Activated CD4-positive, alpha-beta memory T cell treated with anti-CD3 and anti-CD28 coated beads, Interleukin-2, amount 10 ng/mL, durations not matched to agents 7 days and 5 days (primary cell): ENCODE measurements at regions not wholly inside any gene's neighbourhood (a gene's known extent, or its start where the extent isn't known, plus 50 kb on each side); places are given as distances from the start of the nearest gene placed in this dataset.

ENCODE experiments used
- CTCF ChIA-PET: fragments of 350-600 bp; sonication (Branson Sonifier 250); formaldehyde crosslinking; loops from one replicate; lab custom pipeline; 2021; ENCODE audit warnings: antibody characterized with exemption, inconsistent platforms; lab: Charles Lee
- POLR2A ChIA-PET: fragments of 350-600 bp; sonication (Branson Sonifier 250); formaldehyde crosslinking; loops from one replicate; lab custom pipeline; 2021; ENCODE audit warnings: antibody characterized with exemption; lab: Charles Lee
- DNase-seq: peaks from one replicate; pipeline ENCODE4 v3.0.0-alpha.2; 2020
- H3K27ac Mint-ChIP-seq: one replicate; pipeline ENCODE4 v1.8.0; 2021; ENCODE audit warnings: mild to moderate bottlenecking, mixed read lengths
- H3K27me3 Mint-ChIP-seq: one replicate; pipeline ENCODE4 v1.8.0; 2021; ENCODE audit warnings: mixed read lengths
- H3K36me3 Mint-ChIP-seq: one replicate; pipeline ENCODE4 v1.8.0; 2021; ENCODE audit warnings: low read depth, mixed read lengths
- H3K4me1 Mint-ChIP-seq: one replicate; pipeline ENCODE4 v1.8.0; 2021; ENCODE audit warnings: mixed read lengths
- H3K4me3 Mint-ChIP-seq: one replicate; pipeline ENCODE4 v1.8.0; 2021; ENCODE audit warnings: mild to moderate bottlenecking, mixed read lengths
- H3K9me3 Mint-ChIP-seq: one replicate; pipeline ENCODE4 v1.8.0; 2021; ENCODE audit warnings: mixed read lengths

DNA sequence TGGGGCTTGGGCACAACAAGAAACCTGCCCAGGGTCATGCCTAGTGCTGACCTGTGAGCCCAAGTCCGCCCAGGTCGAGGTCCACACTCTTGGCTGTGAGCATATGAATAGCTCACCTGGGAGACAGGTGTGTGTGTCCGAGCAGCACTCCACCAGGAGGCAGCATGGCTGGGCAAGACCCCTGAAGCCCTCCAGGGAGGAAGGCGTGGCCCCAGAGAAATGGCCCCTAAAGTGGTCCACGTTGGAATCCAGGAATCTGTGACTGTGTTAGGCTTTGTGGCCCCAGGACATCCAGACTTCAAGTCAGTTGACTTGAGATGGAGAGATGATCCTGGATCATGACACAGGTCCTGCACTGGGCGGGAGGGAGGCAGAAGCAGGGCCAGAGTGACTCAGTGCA, 138.8 kb downstream of the CPZ start:
- Mint-ChIP-seq H3K4me1 (no peaks in the 10 kb centered on the region), H3K36me3 (no peaks in the 10 kb centered on the region), H3K4me3 (no peak overlapping the region), H3K27ac (no peak overlapping the region), H3K27me3 (no peaks in the 10 kb centered on the region), H3K9me3 (no peaks in the 10 kb centered on the region)
- peak; percentile 2 for DNase-seq
- POLR2A ChIA-PET = no interaction called here
- CTCF ChIA-PET = no interaction called here

DNA sequence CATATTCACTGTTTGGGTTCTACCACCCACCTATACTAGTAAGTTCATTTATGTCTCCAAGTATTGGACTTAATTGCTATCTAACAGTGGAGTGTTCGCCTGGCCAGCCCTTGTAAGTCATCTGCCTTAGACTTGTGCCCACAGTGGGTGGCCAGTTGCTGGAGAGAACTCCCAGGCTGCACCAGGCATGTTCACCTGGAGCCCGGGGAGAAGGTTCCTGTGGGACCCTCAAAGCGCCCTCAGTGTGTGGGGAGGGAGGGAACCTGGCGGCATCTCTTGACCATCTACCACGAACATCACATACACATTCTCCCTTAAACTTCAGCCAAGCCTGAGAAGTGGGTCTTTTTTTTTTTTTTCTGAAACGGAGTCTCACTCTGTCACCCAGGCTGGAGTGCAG, 138.1 kb downstream of the CPZ start:
- peak; percentile 2 for DNase-seq
- no peak overlapping the region for H3K4me3 Mint-ChIP-seq

DNA sequence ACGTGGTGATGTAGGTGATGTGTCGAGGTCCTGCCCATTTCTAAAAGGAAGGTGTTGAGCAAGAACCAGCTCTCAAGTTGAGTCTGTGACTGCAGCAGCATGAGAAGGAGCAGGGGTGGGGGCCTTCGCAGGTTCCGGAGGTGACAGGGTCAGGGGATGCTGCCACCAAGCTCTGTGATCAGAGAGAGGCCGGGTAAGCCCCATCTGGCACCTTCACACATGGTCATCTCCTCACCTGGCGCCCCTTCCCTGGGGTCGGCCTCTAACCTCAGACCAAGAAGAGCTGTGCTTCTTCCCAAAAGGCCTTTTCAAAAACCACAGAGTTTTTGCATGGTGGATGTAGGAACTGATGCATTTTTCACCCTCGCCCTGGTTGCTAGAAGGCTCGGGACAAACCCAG, 137.6 kb downstream of the CPZ start:
- H3K9me3 Mint-ChIP-seq = no peaks in the 10 kb centered on the region
- H3K27me3 Mint-ChIP-seq = no peaks in the 10 kb centered on the region
- no peaks in the 10 kb centered on the region for H3K36me3 Mint-ChIP-seq
- ChIA-PET CTCF (no interaction called here), POLR2A (no interaction called here)
- no peak overlapping the region for H3K4me3 Mint-ChIP-seq
- no peak overlapping the region for H3K27ac Mint-ChIP-seq
- DNase-seq = peak; percentile 8
- H3K4me1 Mint-ChIP-seq = no peaks in the 10 kb centered on the region

More for the DNA sequence above, 138.1 kb downstream of the CPZ start:
- H3K4me1 Mint-ChIP-seq = no peaks in the 10 kb centered on the region
- no peaks in the 10 kb centered on the region for H3K9me3 Mint-ChIP-seq
- ChIA-PET POLR2A (no interaction called here), CTCF (no interaction called here)
- no peaks in the 10 kb centered on the region for H3K27me3 Mint-ChIP-seq
- no peak overlapping the region for H3K27ac Mint-ChIP-seq
- H3K36me3 Mint-ChIP-seq = no peaks in the 10 kb centered on the region

DNA sequence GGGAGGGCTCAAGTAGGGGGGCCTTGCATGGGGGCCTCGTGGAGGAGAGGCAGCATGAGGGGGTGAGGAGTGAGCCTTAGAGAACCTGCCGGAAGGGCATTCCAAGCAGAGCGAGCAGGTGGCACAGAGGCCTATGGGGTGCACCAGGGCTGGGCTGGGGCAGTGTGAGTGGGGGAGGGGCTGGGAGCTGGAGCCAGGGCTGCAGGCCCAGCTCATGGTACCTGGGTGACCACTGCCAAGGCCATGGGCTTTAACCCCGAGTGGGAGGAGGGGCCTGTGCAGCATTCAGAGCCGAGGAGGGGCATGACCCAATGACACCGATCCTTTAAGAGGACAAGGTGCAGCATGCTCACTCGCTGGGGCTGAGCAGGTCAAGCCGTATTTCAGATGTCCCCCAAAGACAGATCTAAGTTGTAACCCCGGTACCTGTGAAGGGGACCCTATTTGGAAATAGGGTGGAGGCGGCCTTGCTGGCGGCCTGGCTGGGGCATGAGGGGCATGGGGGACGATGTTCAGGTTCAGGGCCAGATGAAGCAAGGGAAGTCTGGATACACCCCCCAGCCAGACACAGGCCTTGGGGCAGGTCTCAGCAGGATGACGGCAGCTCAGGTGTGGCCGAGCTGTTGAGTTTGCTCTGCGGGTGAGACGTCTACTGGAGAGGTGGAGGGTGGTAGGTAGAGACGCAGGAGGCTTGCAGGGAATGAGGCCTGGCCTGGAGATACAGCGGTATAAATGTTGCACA, 137.0 kb downstream of the CPZ start:
- Mint-ChIP-seq H3K27me3 (no peaks in the 10 kb centered on the region), H3K4me3 (no peak overlapping the region), H3K9me3 (no peaks in the 10 kb centered on the region), H3K4me1 (no peaks in the 10 kb centered on the region), H3K36me3 (no peaks in the 10 kb centered on the region), H3K27ac (no peak overlapping the region)
- ChIA-PET POLR2A (no interaction called here), CTCF (no interaction called here)
- DNase-seq = peak; percentile 13

DNA sequence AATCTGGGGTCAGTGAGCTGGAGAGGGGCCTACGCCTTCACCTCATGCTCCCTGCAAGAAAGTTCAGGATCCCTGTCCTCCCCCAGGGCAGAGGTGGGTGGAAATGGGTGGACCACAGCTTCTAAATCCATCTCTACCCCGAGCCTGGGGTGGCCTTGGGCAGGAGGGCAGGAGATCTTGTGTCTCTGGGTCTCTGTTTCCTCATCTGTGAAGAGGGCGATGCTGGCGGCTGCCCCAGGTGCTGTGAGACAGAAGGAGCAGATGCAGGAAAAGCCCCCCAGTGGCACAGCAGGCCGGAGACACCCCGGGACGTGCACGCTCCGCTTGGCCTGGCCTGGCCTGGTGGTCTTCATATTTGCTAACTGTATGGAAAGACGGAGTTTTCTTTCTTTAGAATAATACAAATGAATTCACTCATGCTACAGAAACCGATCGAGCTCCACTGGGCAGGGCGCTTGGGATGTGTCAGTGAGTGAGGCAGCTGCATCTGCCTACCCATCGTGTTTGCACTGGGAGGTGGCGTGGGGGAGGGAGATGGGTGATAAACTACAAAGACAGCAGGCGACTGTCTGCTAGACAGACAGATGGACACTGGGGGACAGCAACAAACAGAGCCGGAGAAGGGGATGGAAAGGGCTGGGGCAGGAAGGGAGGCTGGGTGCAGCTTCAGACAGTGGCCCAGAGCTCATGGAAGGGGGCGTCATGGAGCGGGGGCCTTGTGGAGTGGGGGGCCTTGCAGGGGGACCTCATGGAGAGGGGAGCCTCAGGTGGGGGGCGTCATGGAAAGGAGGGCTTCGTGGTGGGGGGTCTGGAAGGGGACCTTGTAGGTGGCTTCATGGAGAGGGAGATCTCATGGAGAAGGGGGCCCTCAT, 136.2 kb downstream of the CPZ start:
- Mint-ChIP-seq H3K36me3 (no peaks in the 10 kb centered on the region), H3K4me3 (no peak overlapping the region), H3K4me1 (no peaks in the 10 kb centered on the region), H3K27ac (no peak overlapping the region), H3K9me3 (no peaks in the 10 kb centered on the region), H3K27me3 (no peaks in the 10 kb centered on the region)
- ChIA-PET POLR2A (no interaction called here), CTCF (no interaction called here)
- peak; percentile 2 for DNase-seq

DNA sequence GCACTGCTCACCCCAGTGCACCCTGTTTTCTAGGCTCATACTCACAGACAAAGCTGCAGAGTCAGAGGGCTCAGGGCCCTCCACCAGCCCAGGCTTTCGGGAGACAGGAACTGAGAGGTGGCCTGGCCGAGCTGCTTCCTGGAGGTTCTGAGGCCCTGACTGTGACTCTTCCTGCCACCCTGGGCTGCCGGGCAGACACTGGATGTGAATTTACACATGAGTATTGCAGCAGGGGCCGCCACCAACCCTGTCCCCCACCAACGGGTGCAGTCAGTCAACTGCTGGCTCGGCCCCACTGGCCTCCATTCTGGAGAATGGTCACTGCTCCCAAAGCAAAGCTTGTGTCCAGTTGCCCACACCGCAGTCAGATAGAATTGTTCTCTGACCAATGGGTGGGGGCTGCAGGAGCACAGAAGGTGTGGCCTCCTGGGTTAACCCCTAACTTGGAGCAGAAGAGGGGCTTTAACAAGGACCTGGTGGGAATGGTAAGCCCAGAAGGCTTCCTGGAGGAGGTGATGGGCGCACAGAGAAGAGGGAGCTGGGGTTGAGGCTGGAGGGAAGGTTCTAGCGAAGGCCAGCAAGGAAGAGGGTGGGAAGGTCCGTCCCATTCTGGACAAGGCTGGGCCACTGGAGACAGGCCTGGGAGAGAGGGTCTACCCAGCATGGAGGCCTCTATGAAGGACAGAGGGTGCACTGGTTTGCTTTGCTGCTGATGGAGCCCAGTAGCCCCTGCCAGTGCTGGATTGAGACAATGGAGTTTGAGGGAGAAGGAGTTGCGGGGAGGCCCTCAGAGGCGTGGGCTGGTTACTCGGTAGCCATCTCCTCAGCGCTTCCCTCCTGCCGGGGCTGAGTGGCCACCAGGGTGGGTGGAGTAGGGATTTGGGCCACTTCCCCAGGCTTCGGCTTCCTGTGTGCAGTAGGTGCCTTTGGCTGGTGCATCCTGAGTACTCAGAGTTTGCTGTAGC, 135.3 kb downstream of the CPZ start:
- H3K36me3 Mint-ChIP-seq = no peaks in the 10 kb centered on the region
- no peak overlapping the region for H3K4me3 Mint-ChIP-seq
- ChIA-PET POLR2A (no interaction called here), CTCF (no interaction called here)
- no peak overlapping the region for H3K27ac Mint-ChIP-seq
- no peaks in the 10 kb centered on the region for H3K9me3 Mint-ChIP-seq
- no peaks in the 10 kb centered on the region for H3K27me3 Mint-ChIP-seq
- H3K4me1 Mint-ChIP-seq = no peaks in the 10 kb centered on the region
- peak; percentile 14 for DNase-seq

DNA sequence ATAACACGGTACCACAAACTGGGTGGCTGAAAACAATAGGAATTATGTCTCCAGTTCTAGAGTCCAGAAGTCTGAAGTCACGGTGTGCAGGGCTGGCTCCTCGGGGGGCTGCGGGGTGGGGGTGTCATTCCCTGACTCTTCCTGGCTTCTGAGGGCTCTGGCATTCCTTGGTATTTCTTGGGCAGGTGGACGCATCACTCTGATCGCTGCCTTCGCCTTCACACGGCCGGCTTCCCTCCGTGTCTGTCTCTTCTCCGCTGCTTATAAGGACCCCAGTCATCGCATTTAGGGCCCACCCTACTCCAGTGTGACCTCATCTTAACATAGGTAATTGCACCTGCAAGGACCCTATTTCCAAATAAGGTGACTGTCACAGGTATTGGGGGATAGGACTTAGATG, 134.6 kb downstream of the CPZ start:
- Mint-ChIP-seq H3K4me3 (no peak overlapping the region), H3K4me1 (no peaks in the 10 kb centered on the region)

DNA sequence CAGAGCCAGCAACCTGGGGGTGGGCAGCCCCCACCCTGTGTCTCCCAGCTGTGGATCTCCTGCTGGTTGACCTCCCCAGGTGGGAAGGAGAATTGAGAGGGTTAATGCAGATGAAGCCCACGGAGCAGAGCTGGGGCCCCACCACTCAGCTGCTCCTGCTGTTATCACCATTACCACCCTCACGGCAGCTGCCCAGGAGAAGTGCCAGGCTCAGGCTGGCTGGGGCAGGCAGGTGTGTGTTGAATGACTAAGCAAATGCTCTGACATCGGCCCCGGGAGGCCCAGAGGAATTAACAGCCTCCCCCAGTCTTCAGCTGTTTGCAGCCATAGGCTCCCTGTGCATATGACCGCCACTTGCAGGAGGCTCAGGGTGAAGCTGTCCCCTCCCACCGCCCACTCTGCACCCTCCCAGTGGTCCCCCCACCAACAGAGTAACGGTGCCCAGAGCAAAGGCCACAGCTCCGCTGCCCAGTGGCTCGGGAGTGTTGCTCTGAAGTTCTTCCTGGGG, 133.8 kb downstream of the CPZ start:
- no peaks in the 10 kb centered on the region for H3K36me3 Mint-ChIP-seq
- no peaks in the 10 kb centered on the region for H3K27me3 Mint-ChIP-seq
- no peaks in the 10 kb centered on the region for H3K4me1 Mint-ChIP-seq
- ChIA-PET CTCF (no interaction called here), POLR2A (no interaction called here)
- no peak overlapping the region for H3K27ac Mint-ChIP-seq
- no peak overlapping the region for H3K4me3 Mint-ChIP-seq
- no peaks in the 10 kb centered on the region for H3K9me3 Mint-ChIP-seq
- peak; percentile 2 for DNase-seq

More for the DNA sequence above, 134.6 kb downstream of the CPZ start:
- Mint-ChIP-seq H3K27me3 (no peaks in the 10 kb centered on the region), H3K9me3 (no peaks in the 10 kb centered on the region), H3K36me3 (no peaks in the 10 kb centered on the region), H3K27ac (no peak overlapping the region)
- DNase-seq = peak; percentile 4
- ChIA-PET CTCF (no interaction called here), POLR2A (no interaction called here)

DNA sequence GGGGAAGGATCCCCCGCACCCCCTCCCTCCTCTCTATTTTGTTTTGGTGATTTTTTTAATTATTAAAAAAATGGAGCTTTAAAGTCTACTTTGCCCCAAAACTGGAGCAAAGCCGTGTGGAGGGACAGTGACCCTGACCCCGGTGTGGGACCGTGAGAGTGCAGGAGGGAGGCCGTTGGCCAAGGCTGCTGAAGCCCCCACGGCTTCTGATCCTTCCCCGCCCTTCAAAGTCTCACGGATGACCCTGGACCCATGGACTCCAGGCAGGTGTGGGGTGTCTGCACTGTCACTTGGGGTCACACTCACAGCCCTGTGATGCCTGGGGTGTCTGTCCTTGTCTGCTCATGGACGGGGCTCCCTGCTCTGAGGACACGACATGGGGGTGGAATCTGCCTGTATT, 133.3 kb downstream of the CPZ start:
- Mint-ChIP-seq H3K27me3 (no peaks in the 10 kb centered on the region), H3K36me3 (no peaks in the 10 kb centered on the region), H3K9me3 (no peaks in the 10 kb centered on the region), H3K4me1 (no peaks in the 10 kb centered on the region), H3K27ac (no peak overlapping the region), H3K4me3 (no peak overlapping the region)
- ChIA-PET CTCF (no interaction called here), POLR2A (no interaction called here)
- DNase-seq = no peak

DNA sequence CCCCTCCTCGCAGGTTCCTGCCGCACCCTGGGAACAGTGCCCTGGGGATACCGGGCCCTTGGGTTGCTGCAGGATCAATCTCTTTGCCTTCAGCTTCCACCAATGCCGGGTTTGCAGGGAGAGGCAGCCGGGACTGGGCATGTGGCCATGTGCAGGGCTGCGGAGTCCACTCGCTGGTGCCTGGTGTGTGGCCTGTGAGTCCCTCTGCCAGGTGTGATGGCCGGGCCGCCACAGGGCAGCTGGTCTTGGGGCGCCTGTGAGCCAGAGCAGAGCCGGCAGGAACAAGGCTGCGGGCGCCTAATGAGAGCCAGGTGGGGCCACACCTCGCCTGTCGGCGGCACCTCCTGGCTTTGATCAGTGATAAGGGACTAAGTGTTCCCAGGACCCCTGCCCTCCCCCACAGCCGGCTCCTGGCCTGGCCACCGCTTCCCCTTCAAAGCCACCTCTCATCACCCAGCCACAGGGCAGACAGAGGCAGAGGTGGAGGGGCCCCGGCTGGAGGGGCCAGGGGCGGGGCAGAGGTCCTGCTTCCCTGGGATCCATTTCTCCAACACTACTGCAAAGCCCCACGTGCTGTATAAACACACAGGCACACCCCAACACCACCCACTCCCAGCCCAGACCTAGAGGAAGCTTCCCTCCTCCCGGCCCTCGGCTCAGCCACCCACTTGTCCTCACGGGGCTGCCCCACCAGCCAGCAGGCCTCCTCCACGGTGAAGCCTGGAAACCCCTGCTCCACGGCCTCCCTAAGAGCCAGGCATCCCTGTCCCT, 132.7 kb downstream of the CPZ start:
- H3K9me3 Mint-ChIP-seq = no peaks in the 10 kb centered on the region
- ChIA-PET POLR2A (no interaction called here), CTCF (no interaction called here)
- no peak for DNase-seq
- no peaks in the 10 kb centered on the region for H3K4me1 Mint-ChIP-seq
- no peak overlapping the region for H3K4me3 Mint-ChIP-seq
- H3K27me3 Mint-ChIP-seq = no peaks in the 10 kb centered on the region
- no peak overlapping the region for H3K27ac Mint-ChIP-seq
- H3K36me3 Mint-ChIP-seq = no peaks in the 10 kb centered on the region

DNA sequence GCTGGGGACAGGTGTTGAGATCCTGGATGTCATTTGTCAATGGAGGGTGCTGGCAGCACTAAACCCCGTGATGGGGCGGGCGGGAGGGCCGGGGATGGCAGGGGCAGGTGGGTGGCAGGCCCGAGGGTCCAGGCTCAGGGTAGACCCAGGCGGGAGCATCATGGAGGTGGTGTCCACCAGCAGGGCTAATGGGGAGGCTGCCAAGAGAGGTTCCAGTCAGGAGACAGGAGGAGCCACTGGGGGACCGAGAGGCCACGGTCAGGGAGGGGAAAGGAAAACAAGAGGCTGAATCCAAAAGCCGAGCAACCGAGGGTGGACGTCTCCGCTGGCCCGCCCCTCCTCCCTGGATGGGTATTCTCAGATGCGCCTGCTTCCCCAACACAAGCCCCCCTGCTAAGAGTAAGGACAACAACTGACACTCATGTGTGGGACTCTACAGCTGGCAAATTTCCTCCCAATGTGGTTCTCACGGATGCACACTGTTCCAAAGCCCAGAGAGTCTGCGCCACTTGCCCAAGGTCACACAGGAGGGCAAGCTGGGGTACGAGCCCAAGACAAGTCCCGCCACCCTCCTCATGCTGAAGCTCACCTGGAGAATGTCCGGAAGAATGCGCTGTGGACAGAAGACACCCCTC, 132.0 kb downstream of the CPZ start:
- no peak for DNase-seq
- no peaks in the 10 kb centered on the region for H3K27me3 Mint-ChIP-seq
- H3K4me3 Mint-ChIP-seq = no peak overlapping the region
- no peaks in the 10 kb centered on the region for H3K36me3 Mint-ChIP-seq
- H3K9me3 Mint-ChIP-seq = no peaks in the 10 kb centered on the region
- CTCF ChIA-PET = no interaction called here
- no peaks in the 10 kb centered on the region for H3K4me1 Mint-ChIP-seq
- H3K27ac Mint-ChIP-seq = no peak overlapping the region
- POLR2A ChIA-PET = no interaction called here
